ENCODE measurements at regions not wholly inside any gene's neighbourhood (a gene's known extent, or its start where the extent isn't known, plus 50 kb on each side); places are given as distances from the start of the nearest gene placed in this dataset.

- DNase-seq = no peak
These were observed 63.0 kb upstream of the CELF4 start for GRCh38 chr18:37628470-37629220.

- no peak for DNase-seq
These were observed 58.7 kb upstream of the CELF4 start for GRCh38 chr18:37624318-37624717.

- DNase-seq = no peak
These were observed 54.4 kb upstream of the CELF4 start for GRCh38 chr18:37619964-37620363.

- no peak for DNase-seq
These were observed 52.0 kb upstream of the CELF4 start for GRCh38 chr18:37617623-37618022.

All from hippocampal formation (tissue), 2 donors.